Stimulated activated CD4-positive, alpha-beta T cell treated with anti-CD3 and anti-CD28 coated beads, Interleukin-1b, Interleukin-23, amount 100 ng/mL, for 4 hours (primary cell): ENCODE measurements at regions not wholly inside any gene's neighbourhood (a gene's known extent, or its start where the extent isn't known, plus 50 kb on each side); places are given as distances from the start of the nearest gene placed in this dataset.

Experiments
- DNase-seq, 2 donors: peaks; one replicate each; pipeline ENCODE4 v3.0.0-alpha.2; 2020; ENCODE audit warnings: low read depth in 2 of 2

DNA sequence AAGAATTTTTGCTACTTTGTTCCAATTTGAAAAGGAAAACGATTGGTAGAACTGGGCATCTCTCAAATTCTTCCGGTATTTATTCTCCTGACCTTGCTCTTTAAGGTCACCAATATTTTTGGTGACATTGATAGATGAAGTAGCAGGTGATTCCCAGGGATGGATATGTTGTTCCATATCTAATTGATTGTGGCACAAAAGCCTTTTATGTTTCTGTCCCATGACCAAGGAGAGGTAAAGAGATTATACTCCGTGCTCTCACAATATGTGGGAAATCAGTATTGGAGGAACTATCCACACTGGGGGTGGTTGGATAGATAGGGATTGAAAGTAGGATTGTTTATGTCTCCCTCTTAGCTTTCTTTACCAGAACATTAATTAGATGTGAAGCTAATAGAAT lies 61.7 kb upstream of the LRIG3 start:
- DNase-seq = no peak

DNA sequence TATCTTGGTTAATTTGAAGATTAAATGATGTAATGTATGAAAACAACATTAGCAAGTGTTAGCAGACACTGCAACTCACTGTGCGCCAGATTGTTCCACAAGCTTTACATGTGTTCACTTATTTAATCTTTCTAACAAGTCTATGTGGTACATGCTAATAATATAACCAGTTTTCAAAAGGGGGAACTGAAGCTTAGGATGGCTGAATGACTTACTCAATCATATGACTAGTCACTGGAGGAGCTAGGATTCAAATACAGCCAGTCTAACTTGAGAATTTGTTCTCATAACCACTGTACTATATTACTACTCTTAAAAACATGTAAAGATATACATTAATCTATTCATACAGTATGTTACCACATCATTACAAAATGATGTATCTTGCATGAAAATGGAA lies 60.5 kb upstream of the LRIG3 start:
- DNase-seq = no peak

- DNase-seq = no peak
Measured at GRCh38 chr12:58978717-58979116, 58.4 kb upstream of the LRIG3 start.

- DNase-seq = no peak
Measured at GRCh38 chr12:58977476-58977875, 57.2 kb upstream of the LRIG3 start.

DNA sequence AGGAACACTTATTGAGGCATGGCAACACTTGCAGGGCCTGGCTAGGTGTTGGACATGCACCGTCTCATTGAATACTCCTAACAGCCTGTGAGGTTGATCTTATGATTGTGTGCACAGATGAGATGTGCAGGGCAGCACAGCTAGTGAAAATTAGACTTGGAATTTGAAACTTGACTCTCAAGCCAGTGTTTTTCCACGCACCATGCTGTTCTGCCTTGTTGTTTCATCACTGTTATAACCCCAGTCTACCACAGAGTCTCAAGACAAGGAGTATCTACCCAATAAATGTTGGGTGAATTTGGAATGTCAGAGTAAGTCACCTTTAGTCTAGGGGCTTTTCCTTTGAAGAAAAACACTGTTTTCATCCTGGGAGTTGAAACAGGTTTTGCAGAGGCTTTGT lies 55.8 kb upstream of the LRIG3 start:
- DNase-seq = no peak
